ENCODE measurements at regions not wholly inside any gene's neighbourhood (a gene's known extent, or its start where the extent isn't known, plus 50 kb on each side); places are given as distances from the start of the nearest gene placed in this dataset.

DNA sequence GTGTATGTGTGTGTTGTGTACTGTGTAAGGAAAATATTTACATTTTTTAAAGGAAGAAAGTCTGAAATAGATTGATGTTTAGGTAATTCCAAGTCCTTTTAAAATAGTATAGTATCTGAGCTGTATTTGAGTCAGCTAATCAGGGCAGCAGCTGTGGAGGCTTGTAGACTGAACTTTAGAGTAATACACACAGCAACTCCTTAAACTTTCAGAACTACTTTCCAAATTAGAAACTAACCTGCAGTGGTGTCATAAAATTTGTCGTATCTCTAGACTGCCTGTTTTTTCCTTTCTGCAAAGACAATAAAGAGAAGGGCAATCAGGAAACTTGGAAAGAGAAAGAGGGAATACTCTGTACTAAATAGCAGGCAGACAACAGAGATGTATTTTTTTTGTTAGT is 391.0 kb upstream of the AZI2 start:
- Histone ChIP-seq H3K27me3 (ENCODE audit: insufficient read depth, low read length) (no peaks in the 10 kb centered on the region), H3K36me3 (ENCODE audit: insufficient read depth, low read depth, low read length) (no peaks in the 10 kb centered on the region), H3K9me3 (ENCODE audit: insufficient read depth, low read depth, low read length) (no peaks in the 10 kb centered on the region)

DNA sequence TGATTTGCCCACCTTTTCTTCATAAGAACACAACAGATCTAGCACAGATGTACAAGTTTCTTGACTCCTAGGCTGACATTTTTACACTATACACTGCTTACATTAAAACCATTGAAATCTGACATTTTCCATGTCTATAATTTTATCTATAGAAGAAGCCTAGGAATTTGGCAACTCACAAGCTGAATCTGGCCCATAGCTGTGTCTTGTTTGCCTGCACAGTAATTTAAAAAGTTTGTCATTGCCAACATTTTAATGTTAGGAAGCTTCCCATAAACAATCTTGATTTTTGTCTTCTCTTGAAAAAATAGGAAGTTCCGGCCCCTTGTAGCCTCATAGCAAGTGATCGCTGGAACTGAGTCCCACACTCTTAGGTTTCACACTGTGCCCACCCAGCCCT is 394.6 kb upstream of the AZI2 start:
- H3K4me1 ChIP-seq (ENCODE audit: insufficient read depth, low read length) = peaks cover 8% of the 10 kb centered on the region; the same call in 1 of the 2 replicates
- H3K27me3 ChIP-seq (ENCODE audit: insufficient read depth, low read length) = no peaks in the 10 kb centered on the region
- H3K4me3 ChIP-seq (ENCODE audit: low read length) = no peak overlapping the region
- no peaks in the 10 kb centered on the region for H3K36me3 ChIP-seq (ENCODE audit: insufficient read depth, low read depth, low read length)
- H3K27ac ChIP-seq (ENCODE audit: low read length) = no peak overlapping the region
- no peaks in the 10 kb centered on the region for H3K9me3 ChIP-seq (ENCODE audit: insufficient read depth, low read depth, low read length)
- no peak overlapping the region for H3K9ac ChIP-seq (ENCODE audit: low read depth, low read length)

More for the DNA sequence above, 391.0 kb upstream of the AZI2 start:
- Histone ChIP-seq H3K4me3 (ENCODE audit: low read length) (no peak overlapping the region), H3K9ac (ENCODE audit: low read depth, low read length) (no peak overlapping the region), H3K4me1 (ENCODE audit: insufficient read depth, low read length) (no peaks in the 10 kb centered on the region), H3K27ac (ENCODE audit: low read length) (no peak overlapping the region)

DNA sequence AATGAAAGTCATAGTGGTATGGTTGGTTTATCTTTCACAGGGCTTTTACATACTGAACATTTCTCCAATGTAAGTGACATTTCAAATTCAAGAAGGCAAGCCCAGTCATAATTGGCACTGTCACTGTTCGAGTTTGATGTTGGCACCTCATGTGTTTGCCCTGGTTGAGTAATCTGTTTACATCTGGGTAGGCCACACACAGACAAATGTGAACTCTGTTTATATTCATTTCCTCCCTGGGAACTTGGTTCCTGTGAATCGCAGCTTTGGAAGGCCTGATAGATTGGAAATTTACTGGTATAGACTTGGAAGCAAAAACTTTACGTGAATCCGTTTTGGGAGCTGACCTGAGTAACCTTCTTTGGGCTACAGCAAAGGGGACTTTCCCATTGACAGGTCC is 395.2 kb upstream of the AZI2 start:
- Histone ChIP-seq H3K9ac (ENCODE audit: low read depth, low read length) (no peak overlapping the region), H3K36me3 (ENCODE audit: insufficient read depth, low read depth, low read length) (no peaks in the 10 kb centered on the region), H3K9me3 (ENCODE audit: insufficient read depth, low read depth, low read length) (no peaks in the 10 kb centered on the region), H3K27me3 (ENCODE audit: insufficient read depth, low read length) (no peaks in the 10 kb centered on the region), H3K4me3 (ENCODE audit: low read length) (no peak overlapping the region), H3K27ac (ENCODE audit: low read length) (no peak overlapping the region), H3K4me1 (ENCODE audit: insufficient read depth, low read length) (peaks cover 8% of the 10 kb centered on the region; the same call in 1 of the 2 replicates)

DNA sequence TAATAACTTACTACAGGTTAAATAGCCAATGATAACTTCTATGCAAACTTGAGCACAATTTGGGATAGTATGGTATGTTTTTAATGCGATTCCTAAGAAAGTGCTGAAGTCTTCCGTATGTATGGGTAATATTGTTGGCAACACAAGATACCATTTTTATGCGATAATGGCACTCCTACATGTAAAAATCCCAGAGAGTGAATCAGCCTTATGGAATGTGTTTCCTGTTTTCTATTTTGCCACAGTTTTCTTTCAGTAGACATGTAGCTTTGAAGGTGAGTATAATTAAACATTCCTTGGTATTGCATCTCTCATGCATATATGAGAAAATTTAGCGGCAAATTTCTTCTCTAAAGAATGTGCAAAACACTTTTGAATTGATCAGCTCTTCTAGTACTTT is 396.8 kb upstream of the AZI2 start:
- Histone ChIP-seq H3K27ac (ENCODE audit: low read length) (no peak overlapping the region), H3K9me3 (ENCODE audit: insufficient read depth, low read depth, low read length) (no peaks in the 10 kb centered on the region; the same call in 1 of the 2 replicates), H3K36me3 (ENCODE audit: insufficient read depth, low read depth, low read length) (no peaks in the 10 kb centered on the region), H3K4me3 (ENCODE audit: low read length) (no peak overlapping the region), H3K9ac (ENCODE audit: low read depth, low read length) (no peak overlapping the region), H3K27me3 (ENCODE audit: insufficient read depth, low read length) (no peaks in the 10 kb centered on the region), H3K4me1 (ENCODE audit: insufficient read depth, low read length) (peaks cover 8% of the 10 kb centered on the region; the same call in 1 of the 2 replicates)

DNA sequence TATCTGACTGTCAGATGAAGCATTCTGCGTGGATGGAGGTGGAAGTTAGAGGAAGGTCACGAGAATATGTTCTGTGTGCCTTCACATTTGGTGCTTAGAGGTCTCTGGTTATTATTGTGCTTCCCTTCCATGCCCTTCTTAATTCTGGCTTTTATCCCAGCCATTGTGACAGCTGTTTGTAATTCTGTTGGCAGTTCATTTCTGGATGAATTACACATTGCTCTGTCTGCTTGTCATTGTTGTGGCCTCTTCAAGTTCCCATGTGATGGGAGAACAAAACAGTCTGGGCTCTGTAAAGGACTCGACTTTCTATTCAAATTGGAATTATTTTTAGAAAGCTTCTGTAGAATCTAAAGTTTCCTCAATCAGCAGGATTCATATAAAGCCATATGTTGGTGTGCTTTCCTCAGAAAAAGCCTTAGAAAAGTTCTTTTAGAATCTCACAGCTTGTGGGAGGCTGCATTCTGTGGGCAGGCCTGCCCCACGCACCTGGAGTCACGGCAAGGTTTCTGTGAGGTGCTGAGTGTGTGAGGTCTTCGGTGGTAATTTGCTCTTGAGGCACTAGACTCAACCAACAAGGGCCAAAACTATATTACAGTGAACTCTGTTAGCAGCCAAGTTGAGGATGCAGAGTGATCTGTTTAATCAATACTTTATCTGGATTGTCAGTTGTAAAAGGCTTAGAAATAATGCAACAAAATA is 397.4 kb upstream of the AZI2 start:
- H3K9me3 ChIP-seq (ENCODE audit: insufficient read depth, low read depth, low read length) = no peaks in the 10 kb centered on the region; the same call in none of the 2 replicates
- H3K36me3 ChIP-seq (ENCODE audit: insufficient read depth, low read depth, low read length) = no peaks in the 10 kb centered on the region
- no peak overlapping the region for H3K27ac ChIP-seq (ENCODE audit: low read length)
- H3K9ac ChIP-seq (ENCODE audit: low read depth, low read length) = no peak overlapping the region
- peaks cover 8% of the 10 kb centered on the region; the same call in 1 of the 2 replicates for H3K4me1 ChIP-seq (ENCODE audit: insufficient read depth, low read length)
- H3K27me3 ChIP-seq (ENCODE audit: insufficient read depth, low read length) = no peaks in the 10 kb centered on the region
- H3K4me3 ChIP-seq (ENCODE audit: low read length) = no peak overlapping the region

DNA sequence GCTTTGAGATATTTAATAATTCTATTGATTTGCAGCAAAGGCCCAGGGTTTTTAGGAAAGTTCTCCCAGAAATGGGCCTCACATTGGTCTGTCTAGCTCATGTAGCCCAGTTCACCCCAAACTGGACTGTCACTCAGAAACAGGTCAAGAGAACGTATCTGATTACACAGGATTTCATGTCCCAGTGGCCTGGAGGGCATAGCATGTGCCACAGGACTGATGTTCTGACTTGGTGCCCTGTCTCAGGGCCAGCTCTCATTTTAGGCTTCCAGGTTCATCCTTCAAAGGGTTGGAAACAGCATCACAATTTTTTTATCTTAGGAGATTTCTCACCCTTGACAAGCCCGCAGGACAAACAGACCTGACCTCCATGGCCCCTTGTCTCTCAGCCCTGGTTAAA is 398.4 kb upstream of the AZI2 start:
- no peaks in the 10 kb centered on the region; the same call in none of the 2 replicates for H3K9me3 ChIP-seq (ENCODE audit: insufficient read depth, low read depth, low read length)
- H3K9ac ChIP-seq (ENCODE audit: low read depth, low read length) = no peak overlapping the region
- H3K36me3 ChIP-seq (ENCODE audit: insufficient read depth, low read depth, low read length) = no peaks in the 10 kb centered on the region
- no peaks in the 10 kb centered on the region for H3K27me3 ChIP-seq (ENCODE audit: insufficient read depth, low read length)
- H3K4me1 ChIP-seq (ENCODE audit: insufficient read depth, low read length) = peaks cover 8% of the 10 kb centered on the region; the same call in 1 of the 2 replicates
- H3K27ac ChIP-seq (ENCODE audit: low read length) = no peak overlapping the region
- no peak overlapping the region for H3K4me3 ChIP-seq (ENCODE audit: low read length)

DNA sequence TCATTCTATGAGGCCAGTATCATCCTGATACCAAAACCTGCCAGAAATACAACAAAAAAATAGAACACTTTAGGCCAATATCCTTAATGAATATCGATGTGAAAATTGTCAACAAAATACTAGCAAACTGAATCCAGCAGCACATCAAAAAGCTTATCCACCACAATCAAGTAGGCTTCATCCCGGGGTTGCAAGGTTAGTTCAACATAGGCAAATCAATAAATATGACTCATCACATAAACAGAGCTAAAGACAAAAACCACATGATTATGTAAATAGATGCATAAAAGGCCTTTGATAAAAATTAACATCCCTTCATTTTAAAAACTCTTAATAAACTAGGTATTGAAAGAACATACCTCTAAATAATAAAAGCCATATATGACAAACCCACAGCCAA is 403.2 kb upstream of the AZI2 start:
- Histone ChIP-seq H3K9ac (ENCODE audit: low read depth, low read length) (no peak overlapping the region), H3K9me3 (ENCODE audit: insufficient read depth, low read depth, low read length) (no peaks in the 10 kb centered on the region; the same call in none of the 2 replicates), H3K4me3 (ENCODE audit: low read length) (no peak overlapping the region), H3K27ac (ENCODE audit: low read length) (no peak overlapping the region), H3K4me1 (ENCODE audit: insufficient read depth, low read length) (no peaks in the 10 kb centered on the region), H3K36me3 (ENCODE audit: insufficient read depth, low read depth, low read length) (no peaks in the 10 kb centered on the region), H3K27me3 (ENCODE audit: insufficient read depth, low read length) (no peaks in the 10 kb centered on the region)

DNA sequence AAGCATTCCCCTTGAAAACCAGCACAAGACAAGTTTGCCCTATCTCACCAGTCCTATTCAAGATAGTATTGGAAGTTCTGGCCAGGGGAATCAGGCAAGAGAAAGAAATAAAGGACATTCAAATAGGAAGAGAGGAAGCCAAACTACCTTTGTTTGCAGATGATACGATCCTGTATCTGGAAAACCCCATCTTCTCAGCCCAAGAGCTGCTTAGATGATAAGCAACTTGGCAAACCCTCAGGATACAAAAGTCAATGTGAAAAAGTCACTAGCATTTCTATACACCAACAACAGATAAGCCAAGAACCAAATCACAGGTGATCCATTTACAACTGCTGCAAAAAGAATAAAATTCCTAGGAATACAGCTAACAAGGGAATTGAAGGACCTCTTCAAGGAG is 403.7 kb upstream of the AZI2 start:
- Histone ChIP-seq H3K27me3 (ENCODE audit: insufficient read depth, low read length) (no peaks in the 10 kb centered on the region), H3K27ac (ENCODE audit: low read length) (no peak overlapping the region), H3K9me3 (ENCODE audit: insufficient read depth, low read depth, low read length) (no peaks in the 10 kb centered on the region; the same call in none of the 2 replicates), H3K4me1 (ENCODE audit: insufficient read depth, low read length) (no peaks in the 10 kb centered on the region), H3K36me3 (ENCODE audit: insufficient read depth, low read depth, low read length) (no peaks in the 10 kb centered on the region), H3K9ac (ENCODE audit: low read depth, low read length) (no peak overlapping the region), H3K4me3 (ENCODE audit: low read length) (no peak overlapping the region)

DNA sequence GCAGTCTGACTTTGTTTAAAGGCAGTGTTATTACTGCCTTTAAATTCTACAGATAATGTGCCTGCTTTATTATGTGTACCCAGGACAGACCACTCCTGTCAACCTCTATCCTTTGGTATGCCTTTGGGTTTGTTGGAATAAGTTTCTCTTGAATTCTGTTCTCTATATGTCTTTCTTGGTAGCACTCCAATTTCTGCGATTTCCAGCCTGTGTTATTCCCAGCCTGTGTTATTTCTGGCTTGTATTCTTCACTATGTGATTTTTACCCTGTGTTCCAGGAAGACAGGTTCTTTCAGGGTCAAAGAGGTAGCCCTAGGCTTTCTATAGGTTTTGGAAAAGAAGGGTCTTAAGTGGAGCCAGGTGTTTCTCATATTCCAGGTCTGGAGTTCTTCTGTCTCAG is 407.4 kb upstream of the AZI2 start:
- no peak overlapping the region for H3K27ac ChIP-seq (ENCODE audit: low read length)

DNA sequence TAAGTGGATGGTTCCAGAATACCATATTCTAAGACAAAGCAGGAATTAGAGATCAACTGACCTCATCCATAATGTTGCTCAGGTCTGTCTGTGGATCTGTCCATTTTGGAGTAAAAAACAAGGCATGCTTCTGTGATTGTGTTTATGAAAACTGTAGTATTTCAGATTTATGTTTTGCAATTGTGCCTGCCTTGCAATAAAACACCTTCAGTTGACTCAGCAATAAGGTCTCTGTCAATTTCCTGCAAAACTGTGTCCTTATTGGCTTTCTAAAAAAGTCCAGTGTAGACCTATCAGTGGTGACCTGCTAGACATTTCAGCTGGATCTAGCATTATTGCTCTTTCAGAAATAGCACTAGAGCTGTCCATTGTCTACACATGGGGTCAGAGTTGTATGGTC is 409.5 kb upstream of the AZI2 start:
- Histone ChIP-seq H3K9ac (ENCODE audit: low read depth, low read length) (no peak overlapping the region), H3K4me3 (ENCODE audit: low read length) (no peak overlapping the region), H3K27me3 (ENCODE audit: insufficient read depth, low read length) (no peaks in the 10 kb centered on the region), H3K27ac (ENCODE audit: low read length) (no peak overlapping the region), H3K9me3 (ENCODE audit: insufficient read depth, low read depth, low read length) (no peaks in the 10 kb centered on the region), H3K4me1 (ENCODE audit: insufficient read depth, low read length) (no peaks in the 10 kb centered on the region), H3K36me3 (ENCODE audit: insufficient read depth, low read depth, low read length) (no peaks in the 10 kb centered on the region)

More for the DNA sequence above, 407.4 kb upstream of the AZI2 start:
- H3K9me3 ChIP-seq (ENCODE audit: insufficient read depth, low read depth, low read length) = no peaks in the 10 kb centered on the region; the same call in 1 of the 2 replicates
- H3K27me3 ChIP-seq (ENCODE audit: insufficient read depth, low read length) = no peaks in the 10 kb centered on the region
- H3K36me3 ChIP-seq (ENCODE audit: insufficient read depth, low read depth, low read length) = no peaks in the 10 kb centered on the region
- H3K4me1 ChIP-seq (ENCODE audit: insufficient read depth, low read length) = no peaks in the 10 kb centered on the region
- no peak overlapping the region for H3K4me3 ChIP-seq (ENCODE audit: low read length)
- H3K9ac ChIP-seq (ENCODE audit: low read depth, low read length) = no peak overlapping the region

DNA sequence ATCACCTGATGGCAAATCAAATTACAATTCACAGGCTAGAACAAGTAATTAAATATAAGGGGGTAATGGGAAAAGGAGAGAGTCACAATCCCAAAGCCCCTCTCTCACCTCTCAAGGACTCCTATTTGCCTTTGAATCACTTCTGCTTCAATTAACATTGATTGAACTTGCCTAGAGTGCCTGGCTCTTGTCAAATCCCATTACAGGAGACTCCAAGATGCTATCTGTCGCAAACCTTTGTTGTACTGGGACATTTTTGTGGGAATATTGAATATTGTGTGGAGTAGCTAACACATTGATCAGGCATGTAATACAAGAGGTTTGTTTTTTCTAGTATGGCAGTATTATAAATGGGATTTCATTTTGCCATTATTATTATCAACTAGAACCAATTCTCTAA is 412.8 kb upstream of the AZI2 start:
- H3K36me3 ChIP-seq (ENCODE audit: insufficient read depth, low read depth, low read length) = no peaks in the 10 kb centered on the region

DNA sequence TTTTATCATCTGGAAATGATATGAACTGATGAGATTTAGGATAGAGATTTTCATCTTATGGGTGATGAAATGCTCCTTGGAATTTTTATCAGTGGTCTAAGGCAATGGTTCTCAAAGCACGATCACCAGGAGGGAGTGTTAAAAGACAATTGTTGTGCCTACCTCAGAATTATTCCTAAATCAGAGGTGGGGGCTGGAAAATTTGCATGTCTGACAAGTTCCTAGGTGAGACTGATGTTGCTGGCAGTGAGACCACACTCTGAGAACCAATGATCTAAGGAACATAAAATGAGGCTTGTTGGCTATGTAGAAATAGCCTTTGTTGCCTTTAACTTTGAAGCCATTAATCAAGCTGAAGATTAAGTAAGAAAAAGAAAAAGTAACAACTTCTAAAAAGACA is 416.6 kb upstream of the AZI2 start:
- H3K9ac ChIP-seq (ENCODE audit: low read depth, low read length) = no peak overlapping the region
- H3K4me3 ChIP-seq (ENCODE audit: low read length) = no peak overlapping the region

More for the DNA sequence above, 412.8 kb upstream of the AZI2 start:
- H3K4me1 ChIP-seq (ENCODE audit: insufficient read depth, low read length) = 0 out of 2 replicates have a peak, but pooled peaks cover 5% of the 10 kb centered on the region
- no peak overlapping the region for H3K9ac ChIP-seq (ENCODE audit: low read depth, low read length)
- no peak overlapping the region for H3K4me3 ChIP-seq (ENCODE audit: low read length)
- H3K9me3 ChIP-seq (ENCODE audit: insufficient read depth, low read depth, low read length) = no peaks in the 10 kb centered on the region
- H3K27me3 ChIP-seq (ENCODE audit: insufficient read depth, low read length) = no peaks in the 10 kb centered on the region
- H3K27ac ChIP-seq (ENCODE audit: low read length) = no peak overlapping the region

More for the DNA sequence above, 416.6 kb upstream of the AZI2 start:
- 0 out of 2 replicates have a peak, but pooled peaks cover 5% of the 10 kb centered on the region for H3K4me1 ChIP-seq (ENCODE audit: insufficient read depth, low read length)
- no peak overlapping the region for H3K27ac ChIP-seq (ENCODE audit: low read length)
- no peaks in the 10 kb centered on the region for H3K36me3 ChIP-seq (ENCODE audit: insufficient read depth, low read depth, low read length)
- H3K9me3 ChIP-seq (ENCODE audit: insufficient read depth, low read depth, low read length) = peaks cover 6% of the 10 kb centered on the region
- no peaks in the 10 kb centered on the region for H3K27me3 ChIP-seq (ENCODE audit: insufficient read depth, low read length)
